ENCODE measurements at regions not wholly inside any gene's neighbourhood (a gene's known extent, or its start where the extent isn't known, plus 50 kb on each side); places are given as distances from the start of the nearest gene placed in this dataset.

DNA sequence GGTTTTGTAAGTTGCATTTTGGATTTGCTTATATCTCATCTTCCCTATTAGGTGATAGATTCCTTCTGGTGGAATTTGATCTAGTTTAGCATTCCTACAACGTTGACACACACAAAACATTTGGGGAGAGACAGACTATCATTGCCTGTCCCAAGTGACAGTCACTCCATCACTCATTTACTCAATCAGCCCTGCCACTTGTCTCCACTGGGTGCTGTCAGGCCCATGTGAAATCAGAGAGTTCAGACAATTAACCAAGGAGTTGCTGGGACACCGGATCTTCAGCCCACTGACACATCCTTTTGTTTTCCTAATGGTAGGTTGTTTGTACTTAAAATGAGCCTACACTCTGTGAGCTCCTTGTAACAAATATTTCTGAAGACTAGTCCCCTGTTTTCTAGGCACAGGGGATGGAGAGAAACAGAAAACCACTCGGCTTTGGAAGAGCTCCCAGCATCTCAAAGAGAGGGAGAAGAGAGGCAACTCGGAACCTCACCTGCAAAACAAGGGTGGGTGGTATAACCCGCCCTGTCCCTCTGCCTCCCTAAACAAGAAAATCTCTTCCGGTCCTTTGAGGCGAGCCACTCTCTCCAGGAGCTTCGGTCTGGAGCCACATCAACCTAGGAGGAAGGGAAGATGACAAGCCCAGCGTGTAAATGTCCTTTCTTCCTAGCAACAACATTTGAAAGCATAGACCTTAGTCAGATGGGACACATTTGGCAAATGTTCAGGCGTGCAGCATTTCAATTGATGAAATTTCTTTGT lies 440.9 kb upstream of the KLF12 start:
- TF ChIP-seq MYC (IDR thresholded peaks at IDR 0.05; ENCODE audit: low read depth, low read length) (no peak), CTCF (IDR thresholded peaks at IDR 0.05; ENCODE audit: low read depth, low read length) (no peak), POLR2A (IDR thresholded peaks at IDR 0.05; ENCODE audit: extremely low read depth, insufficient read length) (no peak)

All from NB4 (cell line).